ENCODE measurements at regions not wholly inside any gene's neighbourhood (a gene's known extent, or its start where the extent isn't known, plus 50 kb on each side); places are given as distances from the start of the nearest gene placed in this dataset.

- Histone ChIP-seq H3K4me2 (ENCODE audit: low read length) (no peak overlapping the region), H3K9me3 (ENCODE audit: control insufficient read depth, insufficient read depth, low read length) (no peaks in the 10 kb centered on the region), H3K4me3 (ENCODE audit: low read length) (no peak overlapping the region), H3K4me1 (ENCODE audit: control insufficient read depth, low read length) (no peaks in the 10 kb centered on the region), H3K79me2 (ENCODE audit: control insufficient read depth, low read length) (no peaks in the 10 kb centered on the region), H3K27ac (ENCODE audit: low read depth, low read length) (no peak overlapping the region), H3K36me3 (ENCODE audit: control insufficient read depth, low read length) (no peaks in the 10 kb centered on the region), H3F3A (ENCODE audit: control insufficient read depth, insufficient read depth) (no peaks in the 10 kb centered on the region), H3K9me2 (replicated peaks; ENCODE audit: control insufficient read depth, low read length) (no peaks in the 10 kb centered on the region; the same call in 1 of the 2 replicates), H3K27me3 (ENCODE audit: control insufficient read depth, low read length) (no peaks in the 10 kb centered on the region), H4K20me1 (ENCODE audit: control insufficient read depth, insufficient read depth, low read depth, low read length) (no peaks in the 10 kb centered on the region)
- TF ChIP-seq EZH2phosphoT487 (IDR thresholded peaks at IDR 0.05; ENCODE audit: borderline replicate concordance, low read length): no peak
- no peak for TF ChIP-seq CTCF (IDR thresholded peaks at IDR 0.05; ENCODE audit: low read depth, low read length, poor library complexity, severe bottlenecking)
Observed at GRCh38 chr7:109964780-109965179, 1126.1 kb upstream of the LRRN3 start.

GRCh38 chr7:109967406-109967805 is 1123.5 kb upstream of the LRRN3 start:
- no peak overlapping the region for H3K4me2 ChIP-seq (ENCODE audit: low read length)
- H3K9me2 ChIP-seq (replicated peaks; ENCODE audit: control insufficient read depth, low read length): no peaks in the 10 kb centered on the region; the same call in 1 of the 2 replicates
- TF ChIP-seq CTCF (IDR thresholded peaks at IDR 0.05; ENCODE audit: low read depth, low read length, poor library complexity, severe bottlenecking) (no peak), EZH2phosphoT487 (IDR thresholded peaks at IDR 0.05; ENCODE audit: borderline replicate concordance, low read length) (no peak)
- H3K27me3 ChIP-seq (ENCODE audit: control insufficient read depth, low read length): no peaks in the 10 kb centered on the region
- no peaks in the 10 kb centered on the region for H3K79me2 ChIP-seq (ENCODE audit: control insufficient read depth, low read length)
- H3K9me3 ChIP-seq (ENCODE audit: control insufficient read depth, insufficient read depth, low read length): no peaks in the 10 kb centered on the region
- H3K27ac ChIP-seq (ENCODE audit: low read depth, low read length): no peak overlapping the region
- H3K4me1 ChIP-seq (ENCODE audit: control insufficient read depth, low read length): no peaks in the 10 kb centered on the region
- H4K20me1 ChIP-seq (ENCODE audit: control insufficient read depth, insufficient read depth, low read depth, low read length): no peaks in the 10 kb centered on the region
- no peaks in the 10 kb centered on the region for H3F3A ChIP-seq (ENCODE audit: control insufficient read depth, insufficient read depth)
- no peak overlapping the region for H3K4me3 ChIP-seq (ENCODE audit: low read length)
- H3K36me3 ChIP-seq (ENCODE audit: control insufficient read depth, low read length): no peaks in the 10 kb centered on the region

GRCh38 chr7:109983618-109984017 is 1107.3 kb upstream of the LRRN3 start:
- H3K9me3 ChIP-seq (ENCODE audit: control insufficient read depth, insufficient read depth, low read length): peaks cover 5% of the 10 kb centered on the region; the same call in 1 of the 2 replicates
- H3K27ac ChIP-seq (ENCODE audit: low read depth, low read length): no peak overlapping the region
- TF ChIP-seq CTCF (IDR thresholded peaks at IDR 0.05; ENCODE audit: low read depth, low read length, poor library complexity, severe bottlenecking) (no peak), EZH2phosphoT487 (IDR thresholded peaks at IDR 0.05; ENCODE audit: borderline replicate concordance, low read length) (no peak)
- no peaks in the 10 kb centered on the region for H3K36me3 ChIP-seq (ENCODE audit: control insufficient read depth, low read length)
- H3F3A ChIP-seq (ENCODE audit: control insufficient read depth, insufficient read depth): no peaks in the 10 kb centered on the region
- H3K4me1 ChIP-seq (ENCODE audit: control insufficient read depth, low read length): no peaks in the 10 kb centered on the region
- H3K4me2 ChIP-seq (ENCODE audit: low read length): no peak overlapping the region
- H3K4me3 ChIP-seq (ENCODE audit: low read length): no peak overlapping the region
- no peaks in the 10 kb centered on the region for H3K9me2 ChIP-seq (replicated peaks; ENCODE audit: control insufficient read depth, low read length)
- H4K20me1 ChIP-seq (ENCODE audit: control insufficient read depth, insufficient read depth, low read depth, low read length): no peaks in the 10 kb centered on the region
- H3K27me3 ChIP-seq (ENCODE audit: control insufficient read depth, low read length): no peaks in the 10 kb centered on the region
- no peaks in the 10 kb centered on the region for H3K79me2 ChIP-seq (ENCODE audit: control insufficient read depth, low read length)
